B cell (primary cell): ENCODE measurements at regions not wholly inside any gene's neighbourhood (a gene's known extent, or its start where the extent isn't known, plus 50 kb on each side); places are given as distances from the start of the nearest gene placed in this dataset.
"Not testable (repeated sequence)": the region's sequence is repeated elsewhere in the genome, so short reads cannot be mapped to it uniquely, and the experiment has no call there.

Experiments used
- CTCF ChIP-seq: fragments of 200-600 bp; IDR thresholded peaks from one replicate; pipeline ENCODE4 v1.8.0; 2022; ENCODE audit warnings: antibody characterized with exemption, mild to moderate bottlenecking
- EZH2 ChIP-seq: IDR thresholded peaks from 2 replicates; pipeline ENCODE4 v1.6.1; 2012; ENCODE audit warnings: borderline replicate concordance, low read depth, mild to moderate bottlenecking, moderate library complexity, low read length; ENCODE audit not compliant: insufficient read depth, poor library complexity, severe bottlenecking

GRCh38 chr9:42368279-42368881 is 184.9 kb downstream of the SPATA31A6 start:
- TF ChIP-seq EZH2, CTCF: not testable (repeated sequence)
